ENCODE measurements at regions not wholly inside any gene's neighbourhood (a gene's known extent, or its start where the extent isn't known, plus 50 kb on each side); places are given as distances from the start of the nearest gene placed in this dataset.
"Not testable (repeated sequence)": the region's sequence is repeated elsewhere in the genome, so short reads cannot be mapped to it uniquely, and the experiment has no call there.

DNA sequence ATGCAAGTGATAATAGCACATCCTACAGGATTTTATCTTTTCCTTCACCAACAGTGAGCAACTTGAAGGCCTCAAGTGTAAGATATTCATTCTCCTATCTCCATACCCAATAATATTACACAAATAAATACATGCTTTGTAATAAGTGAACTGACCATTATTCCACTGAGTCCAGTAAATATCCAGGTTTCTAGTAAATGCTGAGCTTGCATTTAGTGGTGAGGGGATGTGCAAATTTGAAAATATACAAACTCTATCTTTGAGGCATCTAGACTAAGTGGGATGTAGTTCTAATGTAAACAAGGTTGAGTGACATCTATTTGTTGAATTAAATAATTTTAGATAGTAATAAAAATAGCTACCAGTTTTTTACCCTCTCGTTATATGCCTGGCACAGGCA lies 587.6 kb upstream of the IL12A start:
- DNase-seq, result no peak

DNA sequence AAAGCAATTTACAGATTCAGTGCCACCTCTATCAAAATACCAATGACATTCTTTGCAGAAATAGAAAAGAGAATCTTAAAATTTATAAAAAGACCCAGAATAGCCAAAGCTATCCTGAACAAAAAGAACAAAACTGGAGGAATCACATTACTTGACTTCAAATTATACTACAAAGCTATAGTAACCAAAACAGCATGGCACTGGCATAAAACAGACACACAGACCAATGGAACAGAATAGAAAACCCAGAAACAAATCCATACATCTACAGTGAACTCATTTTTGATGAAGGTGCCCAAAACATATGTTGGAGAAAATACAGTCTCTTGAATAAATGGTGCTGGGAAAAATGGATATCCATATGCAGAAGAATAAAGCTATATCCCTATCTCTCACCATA lies 578.9 kb upstream of the IL12A start:
- not testable (repeated sequence) for DNase-seq

DNA sequence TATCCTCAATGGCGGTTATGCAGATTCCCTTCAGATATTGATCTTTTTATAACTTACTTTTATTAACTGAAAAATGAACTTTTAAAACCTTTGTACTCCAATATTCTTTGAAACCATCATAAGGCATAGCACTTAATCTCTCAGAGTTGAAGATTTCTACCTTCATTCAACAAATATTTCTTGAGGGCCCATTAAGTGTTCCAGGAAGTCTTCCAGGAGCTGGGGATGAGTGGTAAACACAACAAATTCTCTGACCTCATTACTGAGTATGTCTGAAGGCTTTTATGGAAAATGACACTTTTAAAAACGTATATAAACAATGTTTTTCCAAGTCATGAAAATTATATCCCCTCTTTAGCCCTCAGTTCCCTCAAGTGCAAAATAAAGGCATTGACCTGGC lies 575.3 kb upstream of the IL12A start:
- DNase-seq, result no peak

DNA sequence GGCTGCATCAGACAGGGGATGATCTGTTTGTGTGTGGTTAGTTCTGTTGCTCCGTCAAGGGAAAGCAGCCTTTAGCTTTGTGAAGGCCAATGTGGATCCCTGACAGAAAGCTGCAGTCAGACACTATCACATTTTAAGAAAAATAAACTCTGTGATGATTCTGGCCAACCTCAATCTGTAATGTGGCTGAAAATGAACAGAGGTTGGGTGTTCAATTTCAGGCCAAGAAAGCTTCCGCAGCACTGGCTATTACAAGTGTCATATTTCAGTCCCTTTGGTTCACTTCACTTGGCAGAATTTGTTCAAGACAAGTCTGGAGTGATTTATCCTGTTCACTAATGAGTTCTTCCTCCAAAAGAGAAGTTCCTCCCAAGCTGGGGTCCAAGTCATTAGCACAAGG lies 571.8 kb upstream of the IL12A start:
- DNase-seq, result no peak

DNA sequence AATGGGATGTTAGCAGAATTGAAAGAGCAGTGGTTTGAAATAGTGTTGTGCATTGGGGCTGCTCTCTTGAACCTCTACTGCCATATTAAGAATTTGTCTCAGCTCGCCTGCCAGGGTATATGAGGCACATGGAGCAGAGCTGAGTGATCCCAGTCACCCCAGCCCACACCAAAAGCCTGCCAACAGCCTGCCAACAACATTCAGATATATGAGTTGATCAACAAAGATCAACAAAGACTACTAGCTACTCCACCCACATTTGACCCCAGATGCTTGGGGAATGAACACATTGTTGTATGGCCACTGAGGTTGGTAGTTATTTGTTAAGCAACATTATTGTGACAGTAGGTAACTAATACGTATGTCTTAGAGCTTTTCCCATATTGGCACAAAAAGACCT lies 570.9 kb upstream of the IL12A start:
- DNase-seq, result no peak

DNA sequence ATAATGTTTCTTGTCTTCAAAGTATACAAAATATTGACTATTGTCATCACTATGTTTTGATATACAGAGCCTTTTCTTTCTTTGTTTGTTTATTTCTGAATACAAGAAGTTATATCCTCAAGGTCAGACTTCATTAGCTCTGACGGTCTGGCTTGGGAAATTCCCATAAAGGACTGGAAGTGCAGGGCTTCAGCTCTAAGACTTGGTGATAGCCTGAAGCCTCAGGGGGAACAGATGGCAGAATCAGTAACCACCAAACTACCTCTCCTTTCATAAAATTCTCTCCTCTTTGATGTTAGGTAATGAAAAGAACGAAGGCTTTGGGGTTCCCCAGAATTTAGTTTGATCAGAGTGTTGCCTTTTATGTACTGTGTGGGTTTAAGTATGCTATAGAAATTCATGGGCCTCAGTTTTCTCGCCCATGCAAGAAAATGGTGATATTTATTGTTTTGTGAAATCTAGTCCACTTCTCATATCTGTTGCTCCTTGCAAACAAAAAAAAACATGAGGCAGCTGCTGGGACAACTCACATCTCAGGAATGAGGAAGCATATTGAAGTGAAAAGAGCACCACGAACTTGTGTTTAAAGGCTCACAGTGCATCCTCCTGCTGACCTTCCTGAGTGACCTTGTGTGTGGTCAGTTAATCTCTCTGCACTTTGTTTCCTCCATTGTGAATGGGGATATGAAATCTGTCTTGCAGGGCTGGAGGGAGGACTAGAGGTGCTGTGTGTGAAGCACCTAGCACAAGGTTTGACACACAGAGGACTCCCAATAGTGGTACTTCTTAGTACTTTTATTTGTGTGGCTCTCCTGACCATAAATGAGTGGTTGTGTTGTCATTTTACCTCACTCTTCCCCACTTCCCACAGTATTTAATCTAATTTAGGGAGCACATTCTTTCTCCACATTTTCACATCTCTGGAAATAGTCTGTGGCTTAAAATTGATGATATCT lies 569.8 kb upstream of the IL12A start:
- DNase-seq, result no peak

DNA sequence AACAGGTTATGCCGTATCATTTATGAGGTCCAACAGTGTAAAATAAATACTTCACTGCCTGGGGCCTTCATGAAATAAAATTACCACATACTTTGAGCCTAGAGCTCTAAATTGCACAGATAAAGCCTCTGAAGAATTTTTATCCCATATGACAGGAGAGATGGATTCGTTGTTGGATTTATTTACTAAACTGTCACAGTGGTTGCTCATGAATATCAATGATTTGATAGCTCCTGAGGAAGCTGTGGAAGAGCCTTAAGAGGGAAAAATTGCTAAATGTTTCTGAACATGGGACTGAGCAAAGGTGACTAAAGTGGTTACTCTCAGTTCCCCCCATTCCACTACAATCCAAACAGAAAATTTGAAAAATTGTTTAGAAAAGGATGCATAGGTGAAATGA lies 558.9 kb upstream of the IL12A start:
- DNase-seq, result no peak

DNA sequence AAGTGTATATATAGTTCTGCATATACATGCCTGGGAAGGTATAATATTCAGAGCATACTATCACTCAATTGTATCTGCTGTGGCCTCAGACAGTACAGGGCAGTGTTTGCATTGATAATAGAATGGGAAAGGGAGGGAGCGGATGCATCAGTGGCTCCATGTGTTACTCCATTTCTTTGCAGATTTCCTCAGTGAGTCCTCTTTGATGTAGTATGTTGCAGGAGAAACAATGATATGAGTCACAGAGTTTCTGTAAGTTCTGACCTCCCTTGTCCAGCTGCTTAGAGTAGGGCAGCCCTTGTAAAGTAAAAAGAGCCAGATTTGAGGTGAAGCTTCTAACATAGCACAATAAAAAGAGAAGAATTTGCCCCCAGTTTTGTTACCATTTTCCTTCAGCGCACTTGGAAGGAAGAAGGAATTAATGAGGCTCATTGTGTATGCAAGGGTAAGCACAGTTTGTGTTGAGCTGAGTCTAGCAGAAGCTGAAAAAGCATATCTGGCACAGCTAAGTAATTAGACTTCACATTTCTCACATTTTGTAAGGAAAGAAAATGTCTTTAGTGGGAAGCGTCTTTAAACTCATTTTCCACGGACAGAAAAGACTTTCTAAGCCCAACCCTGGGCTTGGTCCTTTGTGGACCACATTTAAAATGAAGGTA lies 555.8 kb upstream of the IL12A start:
- no peak for DNase-seq

DNA sequence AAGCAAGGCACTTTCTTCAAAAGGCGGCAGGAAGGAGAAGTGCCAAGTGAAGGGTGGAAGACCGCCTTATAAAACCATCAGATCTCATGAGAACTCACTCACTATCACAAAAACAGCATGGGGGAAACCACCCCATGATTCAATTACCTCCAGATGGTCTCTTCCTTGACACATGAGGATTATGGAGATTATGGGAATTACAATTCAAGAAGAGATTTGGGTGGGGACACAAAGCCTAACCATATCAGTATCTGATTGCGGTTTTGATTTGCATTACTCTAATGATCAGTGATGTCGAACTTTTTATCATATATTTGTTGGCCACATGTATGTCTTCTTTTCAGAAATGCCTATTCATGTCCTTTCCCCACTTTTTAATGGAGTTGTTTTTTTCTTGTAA lies 549.3 kb upstream of the IL12A start:
- no peak for DNase-seq

DNA sequence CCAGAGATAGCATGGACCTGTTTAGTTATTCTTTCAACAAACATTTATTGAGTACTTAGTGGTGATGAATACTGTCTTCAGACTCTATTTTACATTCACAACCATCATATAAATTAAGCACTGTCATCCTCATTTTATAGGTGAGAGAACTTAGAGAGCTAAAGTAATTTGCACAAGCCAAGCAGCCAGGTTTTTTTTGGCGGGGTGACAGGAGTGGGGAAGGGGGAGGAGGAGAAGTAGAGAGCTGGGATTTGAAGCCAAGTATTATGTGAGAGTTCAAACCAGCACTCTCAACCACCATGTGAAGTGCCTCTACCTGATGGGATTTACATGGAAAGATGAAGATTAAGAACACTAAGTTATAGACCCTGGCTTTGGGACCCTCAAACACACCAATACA lies 547.4 kb upstream of the IL12A start:
- DNase-seq, result no peak

DNA sequence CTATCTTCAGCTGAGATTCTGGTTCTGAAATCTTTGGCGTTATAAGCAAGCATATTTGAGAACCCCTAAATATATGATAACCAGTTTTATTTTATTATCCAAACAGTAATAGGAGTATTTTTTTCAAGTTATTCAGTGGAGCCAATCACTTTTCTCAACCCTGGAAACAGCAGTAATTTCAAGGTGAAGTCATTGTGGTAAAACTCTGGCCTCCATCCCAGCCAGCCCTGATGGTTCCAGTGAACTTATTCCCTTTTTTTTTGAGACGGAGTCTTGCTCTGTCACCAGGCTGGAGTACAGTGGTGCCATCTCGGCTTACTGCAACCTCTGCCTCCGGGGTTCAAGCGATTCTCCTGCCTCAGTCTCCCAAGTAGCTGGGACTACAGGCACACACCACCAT lies 545.4 kb upstream of the IL12A start:
- no peak for DNase-seq

DNA sequence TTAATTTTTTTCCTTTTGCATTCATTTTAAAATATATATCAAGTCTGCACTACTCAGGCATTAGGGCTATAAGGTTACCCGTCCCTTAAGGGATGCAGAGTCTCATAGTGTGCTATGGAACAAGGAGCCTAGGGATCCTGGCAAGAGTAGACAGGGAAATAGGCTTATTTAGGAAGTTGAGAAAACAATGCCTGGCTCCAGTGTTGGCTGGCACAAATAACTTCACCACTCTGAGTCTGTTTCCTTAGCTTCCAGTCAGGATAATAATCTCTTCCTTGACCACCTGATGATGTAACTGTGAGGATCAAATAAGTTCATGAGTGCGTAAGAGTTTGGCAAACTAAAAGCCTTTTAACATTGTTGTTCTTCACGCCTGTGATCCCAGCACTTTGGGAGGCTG lies 540.8 kb upstream of the IL12A start:
- no peak for DNase-seq

DNA sequence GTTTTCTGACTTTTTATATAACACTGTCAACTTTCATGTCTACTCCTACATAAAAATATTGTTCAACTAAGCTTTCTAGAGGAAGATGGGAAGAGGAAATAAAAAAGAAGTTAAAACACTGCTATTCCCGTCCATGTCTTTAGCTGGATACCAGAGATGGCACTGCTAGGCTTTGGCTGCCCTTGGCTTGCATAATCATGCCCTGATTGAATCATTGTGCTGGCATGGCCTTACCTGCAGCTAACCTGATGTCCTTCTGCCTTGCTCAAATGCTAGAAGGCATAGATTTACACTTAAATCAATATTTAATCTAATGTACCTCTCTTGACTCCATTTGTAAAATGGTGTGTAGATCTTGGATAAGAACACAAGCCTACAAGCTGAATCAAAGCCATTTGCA lies 539.7 kb upstream of the IL12A start:
- no peak for DNase-seq

DNA sequence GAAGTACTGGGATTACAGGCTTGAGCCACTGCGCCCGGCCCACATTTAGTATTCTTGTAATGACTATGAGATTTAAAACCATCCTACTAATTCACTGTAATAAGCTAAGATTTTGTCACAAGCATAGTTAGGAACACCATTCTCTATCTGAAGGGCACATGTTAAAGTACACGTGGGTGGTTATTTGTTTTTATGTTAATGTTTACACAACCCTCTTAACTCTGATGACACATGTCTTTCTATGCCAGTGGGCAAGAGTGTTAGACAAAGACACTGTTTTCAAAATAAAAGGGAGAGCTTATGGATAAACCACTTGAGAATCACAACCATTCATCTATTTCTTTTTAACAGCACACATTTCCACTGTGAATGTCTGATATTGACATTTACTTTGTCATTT lies 537.6 kb upstream of the IL12A start:
- no peak for DNase-seq

DNA sequence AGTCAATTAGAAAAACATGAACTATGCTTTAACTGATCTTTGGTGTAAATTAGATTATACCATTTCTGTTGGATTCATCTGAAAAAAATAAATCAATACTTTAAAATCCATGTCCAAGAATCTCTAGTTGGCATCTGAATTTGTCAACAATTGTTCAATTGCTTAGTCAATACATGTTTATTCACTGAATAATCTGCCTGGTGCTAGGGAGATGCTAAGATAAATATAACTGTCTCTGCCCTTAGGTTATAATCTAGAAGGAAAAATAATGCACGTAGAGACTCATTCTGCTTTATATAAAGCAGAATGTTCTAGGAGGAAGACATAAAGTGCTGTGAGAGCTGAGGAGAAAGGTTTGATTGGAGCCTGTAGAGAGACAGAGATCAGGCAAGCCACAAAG lies 537.2 kb upstream of the IL12A start:
- no peak for DNase-seq

DNA sequence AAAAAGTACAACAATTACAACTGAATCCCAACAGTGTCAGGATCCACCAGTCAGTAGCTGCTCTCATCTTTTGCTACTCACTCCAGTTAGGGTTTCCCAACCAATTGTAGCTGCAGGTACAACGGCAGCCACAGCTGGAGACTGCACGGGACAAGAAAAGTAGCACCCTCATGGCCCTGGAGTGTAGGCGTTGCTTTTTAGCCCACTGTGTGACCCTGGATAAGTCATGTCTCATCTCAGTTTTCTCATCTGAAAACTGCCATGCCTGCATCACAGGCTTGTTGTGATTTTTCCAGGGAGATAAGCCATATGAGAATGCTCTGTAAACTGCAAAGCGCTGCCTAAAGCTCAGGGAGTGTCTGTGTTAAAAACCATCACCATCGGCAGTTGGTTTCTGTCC lies 535.6 kb upstream of the IL12A start:
- no peak for DNase-seq

DNA sequence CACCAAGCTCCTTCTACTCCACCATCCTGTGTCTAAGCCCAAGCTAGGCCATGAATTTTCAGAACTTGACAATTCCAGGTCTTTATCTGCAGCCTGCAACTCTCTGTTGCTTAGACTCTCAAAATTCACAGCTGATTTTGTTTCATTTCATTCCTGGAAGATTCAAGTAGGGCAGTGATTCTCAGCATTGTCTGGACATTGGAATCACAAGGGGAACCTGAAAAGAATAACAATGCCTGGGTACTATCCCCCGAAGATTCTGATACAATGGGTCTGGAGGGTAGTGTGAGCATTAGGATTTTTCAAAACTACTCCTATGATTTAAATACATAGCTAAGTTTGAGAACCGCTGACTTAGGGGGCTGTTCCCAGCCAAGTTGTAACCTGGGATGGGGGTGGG lies 534.7 kb upstream of the IL12A start:
- DNase-seq, result no peak

DNA sequence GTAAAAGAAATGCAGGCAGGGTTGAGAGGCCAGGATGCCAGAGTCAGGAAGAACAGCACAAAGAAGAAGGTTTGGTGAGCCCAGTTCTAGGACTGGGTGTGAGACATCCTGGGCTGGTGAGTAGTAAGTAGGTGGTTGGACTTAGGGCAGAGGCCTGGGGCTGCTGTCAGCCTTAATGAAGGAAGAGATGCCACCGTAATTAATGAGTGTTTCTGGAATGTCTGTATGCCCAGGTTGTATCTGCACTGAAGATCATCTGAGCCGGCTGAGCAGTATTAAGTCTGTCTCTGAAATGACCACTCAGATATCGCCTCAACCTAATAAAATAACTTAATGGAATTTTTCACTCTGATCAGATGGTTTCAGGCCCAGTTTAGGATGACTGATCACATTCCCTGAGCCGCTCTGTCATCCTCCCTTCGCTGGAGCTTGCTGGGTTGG lies 532.9 kb upstream of the IL12A start:
- DNase-seq, result no peak

DNA sequence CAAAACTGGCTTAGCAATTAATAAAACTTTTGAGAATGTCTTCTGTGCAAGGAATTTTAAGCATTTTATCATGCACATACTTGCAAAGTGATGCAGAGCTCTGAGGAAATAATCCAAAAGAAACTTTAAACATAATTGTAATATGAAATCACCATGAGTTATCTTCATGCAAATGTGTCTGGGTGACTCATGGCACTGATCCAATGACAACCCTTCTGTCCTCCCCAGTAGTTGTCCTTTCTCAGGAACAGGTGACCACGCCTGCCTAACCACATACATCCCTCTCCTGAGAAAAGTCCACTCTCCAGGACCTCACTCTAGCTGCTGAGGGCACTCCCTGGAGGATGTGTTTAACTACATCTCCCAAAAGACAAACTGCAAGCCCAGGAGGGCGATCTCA lies 530.6 kb upstream of the IL12A start:
- DNase-seq, result no peak

DNA sequence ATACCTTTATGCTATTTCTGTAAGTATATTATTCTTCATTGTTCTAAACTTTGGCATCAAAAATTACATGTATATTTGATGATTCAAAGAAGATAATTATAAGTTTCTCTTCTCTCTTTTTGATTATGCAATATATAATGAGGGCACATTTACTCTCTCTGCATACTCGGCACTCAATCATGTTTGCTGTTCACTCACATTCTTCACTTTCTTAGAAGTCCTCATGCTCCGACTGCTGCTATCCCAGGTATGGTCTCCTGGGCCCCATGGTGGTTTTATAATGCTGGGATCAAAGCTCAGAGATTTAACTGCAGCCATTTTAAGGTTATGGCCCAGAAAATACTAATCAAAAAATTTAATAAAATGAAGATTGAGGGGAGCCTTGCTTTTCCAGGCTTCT lies 529.7 kb upstream of the IL12A start:
- DNase-seq, result no peak

DNA sequence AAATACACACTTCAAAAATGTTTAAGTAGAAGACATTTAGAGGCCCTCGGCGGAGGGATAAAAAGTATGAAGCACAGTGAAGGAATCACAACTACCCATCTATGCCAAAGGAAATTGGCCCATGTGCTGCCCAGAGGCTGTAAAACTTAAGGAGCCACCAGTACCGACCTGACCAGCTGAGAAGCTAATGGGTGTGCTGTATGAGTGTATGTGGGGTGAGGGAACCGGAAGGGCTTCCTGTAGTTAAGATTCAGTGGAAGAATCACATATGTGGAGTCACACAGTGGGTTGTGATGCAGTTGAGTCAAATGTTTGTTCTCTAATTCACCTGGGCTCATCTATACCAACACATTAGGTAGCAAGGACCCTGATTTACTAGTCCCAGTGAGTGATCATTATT lies 516.0 kb upstream of the IL12A start:
- no peak for DNase-seq

DNA sequence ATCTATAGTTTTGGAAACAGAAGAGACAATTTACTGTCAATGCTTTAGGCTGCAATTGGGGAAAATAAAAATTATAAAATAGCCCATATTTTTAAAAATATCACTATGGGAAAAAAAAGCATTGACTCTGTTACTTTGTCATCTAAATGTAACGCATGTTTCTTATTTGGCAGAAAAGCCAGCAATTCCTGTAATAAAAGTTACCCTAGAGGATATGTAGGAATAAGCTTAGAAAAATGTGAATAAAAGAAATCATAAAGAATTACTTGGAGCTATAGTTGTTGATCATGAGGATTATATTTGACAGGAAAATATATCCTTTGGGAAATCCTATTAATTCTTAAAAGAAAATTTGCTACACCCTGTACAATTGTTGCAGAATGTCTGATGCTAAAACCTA lies 515.4 kb upstream of the IL12A start:
- no peak for DNase-seq

DNA sequence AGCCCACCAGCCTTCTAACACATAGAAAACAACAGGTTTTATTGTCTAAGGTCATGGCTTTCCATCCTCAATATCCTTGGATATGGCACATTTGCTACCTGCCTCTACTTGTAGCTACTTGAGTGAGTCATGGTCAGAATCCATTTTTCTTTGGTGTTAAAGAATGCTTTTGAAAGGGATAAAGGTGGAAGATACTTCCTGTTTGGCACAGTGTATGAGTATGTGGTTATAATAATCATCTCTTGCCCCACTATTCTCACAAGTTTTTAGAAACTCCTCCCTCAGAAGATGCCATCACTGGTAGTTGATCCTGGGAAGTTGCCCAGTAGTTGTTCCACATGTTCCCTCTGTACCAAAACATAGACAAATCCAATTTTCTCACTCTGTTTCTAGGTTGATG lies 508.6 kb upstream of the IL12A start:
- DNase-seq, result no peak

DNA sequence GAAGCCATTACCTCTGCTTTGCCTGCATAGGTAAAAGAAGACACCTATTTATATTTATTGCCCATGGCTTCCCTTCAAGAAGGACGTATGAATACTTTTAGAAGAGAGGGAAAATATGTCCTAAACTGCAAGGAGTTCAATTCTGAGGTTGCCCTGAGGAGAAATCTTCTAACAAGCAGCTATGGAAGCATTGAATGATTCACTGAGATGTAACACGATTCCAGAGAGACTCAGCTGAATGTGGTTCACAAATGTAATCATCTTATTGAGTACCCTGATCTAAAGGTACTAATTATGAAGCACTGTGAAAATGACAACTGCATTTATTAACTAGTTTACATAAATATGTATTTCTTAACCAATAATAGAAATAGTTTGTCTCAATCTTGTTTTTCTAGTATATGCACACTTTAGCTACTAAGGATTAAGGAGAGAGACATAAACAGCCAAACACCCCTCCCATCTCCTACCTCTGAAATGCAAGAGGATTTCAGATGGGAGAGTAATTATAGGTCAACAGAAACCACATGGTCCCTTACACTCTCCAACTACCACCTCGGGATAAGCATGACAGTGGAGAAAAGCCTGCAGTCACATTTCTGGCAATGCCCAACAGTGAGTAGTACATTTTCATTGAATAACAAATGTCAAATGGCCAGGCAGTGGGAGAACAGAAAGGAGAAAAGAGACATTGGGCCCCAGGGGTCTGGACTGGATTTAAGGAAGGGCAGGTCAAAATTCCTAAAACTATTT lies 506.2 kb upstream of the IL12A start:
- DNase-seq, result no peak

Data from NCI-H1436 (cell line).